HEK293T (cell line): ENCODE measurements at regions not wholly inside any gene's neighbourhood (a gene's known extent, or its start where the extent isn't known, plus 50 kb on each side); places are given as distances from the start of the nearest gene placed in this dataset.

ENCODE experiments used
- ELF4 ChIP-seq: fragments of 450-650 bp; IDR thresholded peaks from 2 replicates; pipeline ENCODE4 v1.6.1; 2017; ENCODE audit warnings: antibody characterized with exemption
- FOXA1 ChIP-seq: fragments of 450-650 bp; IDR thresholded peaks from 2 replicates; pipeline ENCODE4 v1.6.1; 2016; ENCODE audit warnings: mild to moderate bottlenecking
- FOXK2 ChIP-seq: fragments of 450-650 bp; IDR thresholded peaks from 2 replicates; pipeline ENCODE4 v1.6.1; 2016; ENCODE audit warnings: mild to moderate bottlenecking
- FOXM1 ChIP-seq: fragments of 450-650 bp; IDR thresholded peaks from 2 replicates; pipeline ENCODE4 v1.6.1; 2017; ENCODE audit warnings: mild to moderate bottlenecking, borderline replicate concordance
- L3MBTL2 ChIP-seq: fragments of 450-650 bp; conservative IDR thresholded peaks from 2 replicates; pipeline ENCODE4 v1.6.1; 2016; ENCODE audit warnings: mild to moderate bottlenecking
- SP1 ChIP-seq: fragments of 450-650 bp; IDR thresholded peaks from 2 replicates; pipeline ENCODE4 v1.6.1; 2017

DNA sequence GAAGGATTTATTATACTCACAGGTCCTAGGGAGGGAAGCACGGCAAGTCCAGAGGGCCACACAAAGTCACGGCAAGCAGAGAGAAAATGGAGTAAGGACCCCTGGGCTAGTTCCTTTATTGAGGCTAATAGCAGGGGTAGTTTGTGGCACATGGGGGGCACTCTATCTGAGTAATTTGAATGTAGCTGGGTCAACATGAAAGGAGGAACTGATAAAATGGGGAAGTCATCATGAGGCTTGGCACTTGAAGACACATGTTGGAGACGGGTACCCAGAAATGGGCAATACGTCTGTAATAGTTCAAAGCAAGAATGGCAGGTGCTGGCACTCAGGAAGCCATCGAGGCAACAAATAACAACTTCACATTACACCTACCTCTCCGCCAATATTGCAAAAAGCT lies 1136.4 kb downstream of the MRPL39 start:
- TF ChIP-seq FOXK2 (no peak), SP1 (no peak), L3MBTL2 (no peak), FOXM1 (no peak), FOXA1 (no peak), ELF4 (no peak)
